ENCODE measurements at regions not wholly inside any gene's neighbourhood (a gene's known extent, or its start where the extent isn't known, plus 50 kb on each side); places are given as distances from the start of the nearest gene placed in this dataset.

DNA sequence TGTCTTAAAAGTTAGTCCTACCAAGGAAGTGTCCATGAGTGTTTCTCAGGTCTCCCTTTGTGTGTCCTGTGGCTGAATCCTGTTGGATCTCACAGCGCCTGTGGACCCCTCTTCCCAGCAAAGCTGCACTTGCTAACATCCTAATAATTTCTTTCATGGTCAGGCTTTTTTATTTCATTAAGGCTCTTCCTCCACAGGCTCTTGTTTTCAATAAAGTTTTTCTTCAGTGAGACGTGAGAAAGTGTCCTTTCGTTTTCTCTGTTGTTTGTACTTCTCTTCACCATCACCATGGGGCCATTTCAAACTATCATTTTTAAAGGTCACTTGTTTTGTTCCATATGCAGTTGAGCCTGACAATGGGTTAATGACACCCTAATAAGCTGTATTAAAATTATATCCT is 231.5 kb downstream of the LMO4 start:
- TF ChIP-seq, protein P1, sequence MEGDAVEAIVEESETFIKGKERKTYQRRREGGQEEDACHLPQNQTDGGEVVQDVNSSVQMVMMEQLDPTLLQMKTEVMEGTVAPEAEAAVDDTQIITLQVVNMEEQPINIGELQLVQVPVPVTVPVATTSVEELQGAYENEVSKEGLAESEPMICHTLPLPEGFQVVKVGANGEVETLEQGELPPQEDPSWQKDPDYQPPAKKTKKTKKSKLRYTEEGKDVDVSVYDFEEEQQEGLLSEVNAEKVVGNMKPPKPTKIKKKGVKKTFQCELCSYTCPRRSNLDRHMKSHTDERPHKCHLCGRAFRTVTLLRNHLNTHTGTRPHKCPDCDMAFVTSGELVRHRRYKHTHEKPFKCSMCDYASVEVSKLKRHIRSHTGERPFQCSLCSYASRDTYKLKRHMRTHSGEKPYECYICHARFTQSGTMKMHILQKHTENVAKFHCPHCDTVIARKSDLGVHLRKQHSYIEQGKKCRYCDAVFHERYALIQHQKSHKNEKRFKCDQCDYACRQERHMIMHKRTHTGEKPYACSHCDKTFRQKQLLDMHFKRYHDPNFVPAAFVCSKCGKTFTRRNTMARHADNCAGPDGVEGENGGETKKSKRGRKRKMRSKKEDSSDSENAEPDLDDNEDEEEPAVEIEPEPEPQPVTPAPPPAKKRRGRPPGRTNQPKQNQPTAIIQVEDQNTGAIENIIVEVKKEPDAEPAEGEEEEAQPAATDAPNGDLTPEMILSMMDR (IDR thresholded peaks at IDR 0.05; ENCODE audit: insufficient read depth, low read depth, low read length) = no peak
- no peak for TF ChIP-seq EZH2 (IDR thresholded peaks at IDR 0.05; ENCODE audit: insufficient read depth, low read length)
